Tibial nerve (tissue), 4 donors: ENCODE measurements at regions not wholly inside any gene's neighbourhood (a gene's known extent, or its start where the extent isn't known, plus 50 kb on each side); places are given as distances from the start of the nearest gene placed in this dataset.

Experiments used
- DNase-seq, 2 donors: peaks; one replicate each; pipeline ENCODE4 v3.0.0-alpha.2; 2019; ENCODE audit warnings: low spot score in 2 of 2
- H3K27ac ChIP-seq, 4 donors: fragments of 200-600 bp; sonication (generic) in 3 of 4; one replicate each; pipeline ENCODE4 v1.5.1; 2017 to 2019; ENCODE audit warnings: mild to moderate bottlenecking in 1 of 4
- H3K27me3 ChIP-seq, 2 donors: fragments of 200-600 bp; sonication (generic) in 1 of 2; one replicate each; pipeline versions ENCODE4 v1.5.1 to v1.6.0; 2017 to 2019
- H3K36me3 ChIP-seq, 3 donors: fragments of 200-600 bp; sonication (generic); one replicate each; pipeline ENCODE4 v1.5.1; 2018 to 2019
- H3K4me1 ChIP-seq, 4 donors: fragments of 200-600 bp; sonication (generic) in 3 of 4; one replicate each; pipeline ENCODE4 v1.5.1; 2017 to 2019
- H3K4me3 ChIP-seq, 4 donors: fragments of 200-600 bp; sonication (generic) in 3 of 4; one replicate each; pipeline ENCODE4 v1.5.1; 2017 to 2019; ENCODE audit warnings: mild to moderate bottlenecking in 1 of 4, moderate library complexity in 1 of 4
- H3K9me3 ChIP-seq, 4 donors: fragments of 200-600 bp; sonication (generic) in 3 of 4; one replicate each; pipeline ENCODE4 v1.5.1; 2017 to 2019
- CTCF ChIP-seq, 5 experiments: fragments of 200-600 bp in 3 of 5; fragments of 450-650 bp in 2 of 5; sonication (generic) in 3 of 5; IDR thresholded peaks; one replicate each; pipeline ENCODE4 v1.5.1; 2016 to 2019; ENCODE audit warnings: antibody characterized with exemption in 5 of 5, mild to moderate bottlenecking in 3 of 5, moderate library complexity in 2 of 5
- EP300 ChIP-seq, 2 donors: sonication (generic); formaldehyde crosslinking; IDR thresholded peaks; one replicate each; pipeline ENCODE4 v1.6.1; 2017; ENCODE audit warnings: antibody characterized with exemption in 2 of 2, mild to moderate bottlenecking in 1 of 2
- POLR2A ChIP-seq, 2 donors: fragments of 450-650 bp; IDR thresholded peaks; one replicate each; pipeline ENCODE4 v1.6.1; 2017; ENCODE audit warnings: antibody characterized with exemption in 2 of 2, mild to moderate bottlenecking in 2 of 2, moderate library complexity in 2 of 2
- WGBS, 2 donors: methylation state at CpG; one replicate each; pipeline ENCODE4 v1.1.5; 2018; 5-methylcytosine and 5-hydroxymethylcytosine counted together

- WGBS, 2 donors, result 44 to 65% methylated on average over 1 of the region's 1 CpG
These were observed 324.0 kb upstream of the DAB1 start for GRCh38 chr1:57747818-57748217.

GRCh38 chr1:57741521-57741920 is 317.7 kb upstream of the DAB1 start:
- H3K27me3 ChIP-seq, result no peaks in the 10 kb centered on the region
- no peak overlapping the region for H3K4me3 ChIP-seq
- H3K36me3 ChIP-seq, result no peaks in the 10 kb centered on the region
- no peak overlapping the region for H3K27ac ChIP-seq
- no peak for TF ChIP-seq CTCF (IDR thresholded peaks at IDR 0.05)
- H3K4me1 ChIP-seq, result no peaks in the 10 kb centered on the region
- H3K9me3 ChIP-seq, result no peaks in the 10 kb centered on the region
- 46 to 66% methylated on average over 4 of the region's 4 CpGs for WGBS, 2 donors
- no peak for DNase-seq

More at GRCh38 chr1:57747818-57748217, 324.0 kb upstream of the DAB1 start:
- Histone ChIP-seq H3K27me3 (no peaks in the 10 kb centered on the region), H3K4me1 (peaks cover 0 to 9% (median 2%) of the 10 kb centered on the region in 4 donors), H3K4me3 (no peak overlapping the region), H3K36me3 (no peaks in the 10 kb centered on the region), H3K9me3 (no peaks in the 10 kb centered on the region), H3K27ac (peak overlapping the region in 1 of 4 donors; percentile 76)
- TF ChIP-seq EP300 (IDR thresholded peaks at IDR 0.05) (no peak), CTCF (IDR thresholded peaks at IDR 0.05) (no peak), POLR2A (IDR thresholded peaks at IDR 0.05) (no peak)
- DNase-seq, result no peak

GRCh38 chr1:57736940-57737339 is 313.1 kb upstream of the DAB1 start:
- H3K9me3 ChIP-seq, result no peaks in the 10 kb centered on the region
- H3K4me3 ChIP-seq, result no peak overlapping the region
- DNase-seq, result no peak
- H3K4me1 ChIP-seq, result no peaks in the 10 kb centered on the region
- H3K36me3 ChIP-seq, result no peaks in the 10 kb centered on the region
- no peak overlapping the region for H3K27ac ChIP-seq
- no peak for TF ChIP-seq EP300 (IDR thresholded peaks at IDR 0.05)
- WGBS, 2 donors, result 54 to 81% methylated on average over 6 of the region's 6 CpGs
- H3K27me3 ChIP-seq, result no peaks in the 10 kb centered on the region

GRCh38 chr1:57729181-57729580 is 305.3 kb upstream of the DAB1 start:
- no peaks in the 10 kb centered on the region for H3K36me3 ChIP-seq
- H3K4me3 ChIP-seq, result no peak overlapping the region
- no peak for DNase-seq
- 91 to 92% methylated on average over 6 to 7 of the region's 7 CpGs for WGBS, 2 donors
- TF ChIP-seq EP300 (IDR thresholded peaks at IDR 0.05) (no peak), CTCF (IDR thresholded peaks at IDR 0.05) (no peak), POLR2A (IDR thresholded peaks at IDR 0.05) (no peak)
- H3K27ac ChIP-seq, result no peak overlapping the region
- H3K4me1 ChIP-seq, result no peaks in the 10 kb centered on the region
- H3K9me3 ChIP-seq, result no peaks in the 10 kb centered on the region
- no peaks in the 10 kb centered on the region for H3K27me3 ChIP-seq

GRCh38 chr1:57727121-57727520 is 303.3 kb upstream of the DAB1 start:
- Histone ChIP-seq H3K27ac (no peak overlapping the region), H3K4me1 (no peaks in the 10 kb centered on the region), H3K36me3 (no peaks in the 10 kb centered on the region), H3K4me3 (no peak overlapping the region), H3K9me3 (no peaks in the 10 kb centered on the region), H3K27me3 (no peaks in the 10 kb centered on the region)
- 74 to 81% methylated on average over 5 of the region's 5 CpGs for WGBS, 2 donors
- TF ChIP-seq CTCF (IDR thresholded peaks at IDR 0.05), result no peak
- TF ChIP-seq EP300 (IDR thresholded peaks at IDR 0.05), result no peak
- TF ChIP-seq POLR2A (IDR thresholded peaks at IDR 0.05), result no peak
- DNase-seq, result no peak

- no peaks in the 10 kb centered on the region for H3K4me1 ChIP-seq
- TF ChIP-seq POLR2A (IDR thresholded peaks at IDR 0.05) (no peak), CTCF (IDR thresholded peaks at IDR 0.05) (no peak), EP300 (IDR thresholded peaks at IDR 0.05) (no peak)
- H3K27me3 ChIP-seq, result no peaks in the 10 kb centered on the region
- 84 to 87% methylated on average over 4 of the region's 4 CpGs for WGBS, 2 donors
- no peaks in the 10 kb centered on the region for H3K9me3 ChIP-seq
- H3K4me3 ChIP-seq, result no peak overlapping the region
- DNase-seq, result no peak
- H3K27ac ChIP-seq, result no peak overlapping the region
- no peaks in the 10 kb centered on the region for H3K36me3 ChIP-seq
These were observed 301.5 kb upstream of the DAB1 start for GRCh38 chr1:57725318-57725717.
